ENCODE measurements at regions not wholly inside any gene's neighbourhood (a gene's known extent, or its start where the extent isn't known, plus 50 kb on each side); places are given as distances from the start of the nearest gene placed in this dataset.

- Histone ChIP-seq H3K27ac (ENCODE audit: low read length) (no peak overlapping the region), H3K9me3 (ENCODE audit: insufficient read depth, low read length, severe bottlenecking) (no peaks in the 10 kb centered on the region), H2AFZ (ENCODE audit: low read depth, low read length) (no peak overlapping the region), H3K27me3 (ENCODE audit: insufficient read depth, low read length, poor library complexity) (peaks cover 7% of the 10 kb centered on the region), H3K4me2 (ENCODE audit: insufficient read depth, low read length) (no peak overlapping the region), H3K79me2 (ENCODE audit: insufficient read depth, low read length) (no peaks in the 10 kb centered on the region), H3K4me1 (ENCODE audit: insufficient read depth, low read length) (no peaks in the 10 kb centered on the region), H3K4me3 (ENCODE audit: low read depth in 1 of 2, low read length in 2 of 2) (no peak overlapping the region), H3K9ac (ENCODE audit: low read depth, low read length) (no peak overlapping the region), H4K20me1 (ENCODE audit: insufficient read depth, low read length) (no peaks in the 10 kb centered on the region), H3K36me3 (ENCODE audit: insufficient read depth, low read length) (no peaks in the 10 kb centered on the region)
- DNase-seq (no peak), ATAC-seq (ENCODE audit: insufficient read depth, low read depth) (no peak)
- TF ChIP-seq EZH2 (IDR thresholded peaks at IDR 0.05; ENCODE audit: borderline replicate concordance, low read depth, low read length, severe bottlenecking) (no peak), CTCF (IDR thresholded peaks at IDR 0.05; ENCODE audit: borderline replicate concordance, extremely low read depth, low read length, poor library complexity, severe bottlenecking) (no peak)
Observed at GRCh38 chr14:57089901-57090300, 178.8 kb downstream of the EXOC5 start.

- Histone ChIP-seq H4K20me1 (ENCODE audit: insufficient read depth, low read length) (no peaks in the 10 kb centered on the region), H2AFZ (ENCODE audit: low read depth, low read length) (no peak overlapping the region), H3K4me2 (ENCODE audit: insufficient read depth, low read length) (no peak overlapping the region), H3K27me3 (ENCODE audit: insufficient read depth, low read length, poor library complexity) (peaks cover 12% of the 10 kb centered on the region), H3K79me2 (ENCODE audit: insufficient read depth, low read length) (no peaks in the 10 kb centered on the region), H3K9me3 (ENCODE audit: insufficient read depth, low read length, severe bottlenecking) (no peaks in the 10 kb centered on the region), H3K36me3 (ENCODE audit: insufficient read depth, low read length) (no peaks in the 10 kb centered on the region), H3K4me3 (ENCODE audit: low read depth in 1 of 2, low read length in 2 of 2) (no peak overlapping the region), H3K27ac (ENCODE audit: low read length) (no peak overlapping the region), H3K9ac (ENCODE audit: low read depth, low read length) (no peak overlapping the region), H3K4me1 (ENCODE audit: insufficient read depth, low read length) (no peaks in the 10 kb centered on the region)
- no peak for TF ChIP-seq EZH2 (IDR thresholded peaks at IDR 0.05; ENCODE audit: borderline replicate concordance, low read depth, low read length, severe bottlenecking)
- no peak for DNase-seq
- no peak for ATAC-seq (ENCODE audit: insufficient read depth, low read depth)
Observed at GRCh38 chr14:57087841-57088240, 180.9 kb downstream of the EXOC5 start.

- no peaks in the 10 kb centered on the region for H3K36me3 ChIP-seq (ENCODE audit: insufficient read depth, low read length)
Observed at GRCh38 chr14:57086271-57087162, 182.2 kb downstream of the EXOC5 start.

More at GRCh38 chr14:57086271-57087162, 182.2 kb downstream of the EXOC5 start:
- DNase-seq (no peak), ATAC-seq (ENCODE audit: insufficient read depth, low read depth) (no peak)
- Histone ChIP-seq H3K9me3 (ENCODE audit: insufficient read depth, low read length, severe bottlenecking) (no peaks in the 10 kb centered on the region), H3K4me1 (ENCODE audit: insufficient read depth, low read length) (no peaks in the 10 kb centered on the region), H3K4me3 (ENCODE audit: low read depth in 1 of 2, low read length in 2 of 2) (no peak overlapping the region), H3K9ac (ENCODE audit: low read depth, low read length) (no peak overlapping the region), H4K20me1 (ENCODE audit: insufficient read depth, low read length) (no peaks in the 10 kb centered on the region), H3K27me3 (ENCODE audit: insufficient read depth, low read length, poor library complexity) (peaks cover 19% of the 10 kb centered on the region), H3K27ac (ENCODE audit: low read length) (no peak overlapping the region), H3K79me2 (ENCODE audit: insufficient read depth, low read length) (no peaks in the 10 kb centered on the region), H2AFZ (ENCODE audit: low read depth, low read length) (no peak overlapping the region), H3K4me2 (ENCODE audit: insufficient read depth, low read length) (no peak overlapping the region)
- TF ChIP-seq EZH2 (IDR thresholded peaks at IDR 0.05; ENCODE audit: borderline replicate concordance, low read depth, low read length, severe bottlenecking) = no peak
- no peak for TF ChIP-seq CTCF (IDR thresholded peaks at IDR 0.05; ENCODE audit: borderline replicate concordance, extremely low read depth, low read length, poor library complexity, severe bottlenecking)

Measured in DND-41 (cell line).